Endothelial cell of umbilical vein (primary cell): ENCODE measurements at regions not wholly inside any gene's neighbourhood (a gene's known extent, or its start where the extent isn't known, plus 50 kb on each side); places are given as distances from the start of the nearest gene placed in this dataset.
"Not testable (repeated sequence)": the region's sequence is repeated elsewhere in the genome, so short reads cannot be mapped to it uniquely, and the experiment has no call there.

Experiments
- BruUV-seq: library from RNA; stranded (reverse); fragments of 400-500 nt; replicated peaks from 2 replicates; lab custom pipeline; 2021; lab: Mats Ljungman, UMichigan
- CTCF ChIA-PET: fragments of 300-600, 350-600 bp; sonication (Branson Sonifier 250); formaldehyde crosslinking; loops from one replicate; lab custom pipeline; 2021; ENCODE audit warnings: antibody characterized with exemption, inconsistent platforms; lab: Charles Lee
- POLR2A ChIA-PET: fragments of 300-600, 350-600 bp; sonication (Branson Sonifier 250); formaldehyde crosslinking; loops from one replicate; lab custom pipeline; 2021; ENCODE audit warnings: antibody characterized with exemption, inconsistent platforms; lab: Charles Lee
- DNase-seq: peaks from one replicate; pipeline ENCODE4 v3.0.0-alpha.2; 2011; ENCODE audit warnings: low read depth, low spot score
- FAIRE-seq: peaks from 2 replicates; lab custom pipeline; 2011; peaks lifted over from hg19 to GRCh38; lab: Jason Lieb, UNC
- H2AFZ ChIP-seq: 2 replicates; pipeline ENCODE4 v1.6.0; 2012; ENCODE audit warnings: low read depth, low read length, control low read depth, inconsistent platforms
- H3K27ac ChIP-seq: 2 replicates; pipeline ENCODE4 v1.5.1; 2011; ENCODE audit warnings: low read depth, mild to moderate bottlenecking, control low read depth, low read length, moderate library complexity; ENCODE audit not compliant: insufficient read depth
- H3K27me3 ChIP-seq, 2 experiments: 2 replicates each; pipeline versions ENCODE4 v1.6.0 to v1.6.1; 2011; ENCODE audit warnings: low read length in 2 of 2, mixed read lengths in 1 of 2; ENCODE audit not compliant: control insufficient read depth in 2 of 2, insufficient read depth in 2 of 2
- H3K36me3 ChIP-seq, 2 experiments: 2 replicates in 1 of 2; 3 replicates in 1 of 2; pipeline ENCODE4 v1.5.1; 2011; ENCODE audit warnings: low read length in 2 of 2, mild to moderate bottlenecking in 1 of 2, moderate library complexity in 1 of 2; ENCODE audit not compliant: control insufficient read depth in 2 of 2, insufficient read depth in 2 of 2; ENCODE audit errors: extremely low read depth in 1 of 2
- H3K4me1 ChIP-seq: 3 replicates; pipeline ENCODE4 v1.5.1; 2011; ENCODE audit warnings: mild to moderate bottlenecking, low read length; ENCODE audit not compliant: control insufficient read depth, insufficient read depth; ENCODE audit errors: extremely low read depth
- H3K4me2 ChIP-seq: 2 replicates; pipeline ENCODE4 v1.6.1; 2011; ENCODE audit warnings: low read length, control low read depth, mixed read lengths; ENCODE audit not compliant: insufficient read depth
- H3K4me3 ChIP-seq, 3 experiments: fragments of 200-600 bp in 1 of 3; sonication (generic), shearing (Covaris generic) in 1 of 3; replicated peaks in 1 of 3; 2 replicates each; pipeline ENCODE4 v1.5.1; 2011 to 2016; ENCODE audit warnings: control low read depth in 3 of 3, low read length in 3 of 3, mild to moderate bottlenecking in 2 of 3, inconsistent platforms in 1 of 3, low read depth in 1 of 3, moderate library complexity in 1 of 3; ENCODE audit not compliant: insufficient read depth in 1 of 3
- H3K79me2 ChIP-seq: 2 replicates; pipeline ENCODE4 v1.6.0; 2012; ENCODE audit warnings: low read length, inconsistent platforms; ENCODE audit not compliant: control insufficient read depth, insufficient read depth
- H3K9ac ChIP-seq: replicated peaks from 2 replicates; pipeline ENCODE3; 2011; ENCODE audit warnings: low read length, control low read depth; ENCODE audit not compliant: insufficient read depth; ENCODE audit errors: extremely low read depth
- H3K9me1 ChIP-seq: replicated peaks from 3 replicates; pipeline ENCODE4 v1.6.0; 2011; ENCODE audit warnings: mild to moderate bottlenecking, low read length; ENCODE audit not compliant: control insufficient read depth, insufficient read depth; ENCODE audit errors: extremely low read depth
- H3K9me3 ChIP-seq: replicated peaks from 2 replicates; pipeline ENCODE4 v1.5.1; 2012; ENCODE audit warnings: low read length, inconsistent platforms; ENCODE audit not compliant: control insufficient read depth, insufficient read depth
- H4K20me1 ChIP-seq: replicated peaks from 2 replicates; pipeline ENCODE3; 2011; ENCODE audit warnings: mild to moderate bottlenecking, low read length; ENCODE audit not compliant: control insufficient read depth, insufficient read depth; ENCODE audit errors: extremely low read depth
- CTCF ChIP-seq, 2 donors: IDR thresholded peaks; 1 replicate in 1 of 2; 2 replicates in 1 of 2; pipeline ENCODE4 v1.5.1; 2011; ENCODE audit warnings: low read length in 2 of 2, mild to moderate bottlenecking in 2 of 2, moderate library complexity in 2 of 2, control low read depth in 1 of 2, inconsistent platforms in 1 of 2, low read depth in 1 of 2; ENCODE audit not compliant: insufficient read depth in 1 of 2; ENCODE audit errors: extremely low read depth in 1 of 2
- FOS ChIP-seq: IDR thresholded peaks from 2 replicates; pipeline ENCODE4 v1.6.1; 2011; ENCODE audit warnings: mild to moderate bottlenecking, low read length, moderate library complexity, borderline replicate concordance; ENCODE audit not compliant: insufficient read depth
- POLR2A ChIP-seq: IDR thresholded peaks from 2 replicates; pipeline ENCODE4 v1.6.1; 2012; ENCODE audit warnings: low read depth, mild to moderate bottlenecking, control low read depth, low read length
- dilution Hi-C: fragments of 300-500 bp; cut with MboI; formaldehyde crosslinking; loops from one replicate; pipeline ENCODE4 v1.15.0; 2019; ENCODE audit warnings: low sequenced_read_pairs; ENCODE audit not compliant: extremely low pct_ligation_motif_present
- intact Hi-C: fragments of 100-400 bp; cut with micrococcal nuclease; formaldehyde crosslinking; loops from one replicate; pipeline ENCODE4 v1.10.0; 2022

- ChIA-PET POLR2A (no interaction called here), CTCF (no interaction called here)
- no peaks in the 10 kb centered on the region for H4K20me1 ChIP-seq
- dilution Hi-C loops, result no loop called here
- no peaks in the 10 kb centered on the region for H3K9me1 ChIP-seq
- TF ChIP-seq FOS (no peak), CTCF (IDR thresholded peaks at IDR 0.05; ENCODE audit: extremely low read depth in 1 of 2, insufficient read depth in 1 of 2, low read depth in 1 of 2, low read length in 2 of 2) (no peak), POLR2A (no peak)
- H3K4me2 ChIP-seq, result no peak overlapping the region
- intact Hi-C loops, result no loop called here
- no peak overlapping the region for H3K9ac ChIP-seq
- no peaks in the 10 kb centered on the region for H3K79me2 ChIP-seq
- H3K9me3 ChIP-seq, result no peaks in the 10 kb centered on the region
- DNase-seq (no peak), FAIRE-seq (no peak)
- H3K27me3 ChIP-seq, result no peaks in the 10 kb centered on the region
- H3K4me3 ChIP-seq, result no peak overlapping the region
- no peak overlapping the region for H2AFZ ChIP-seq
- no peaks in the 10 kb centered on the region for H3K36me3 ChIP-seq
- H3K4me1 ChIP-seq, result peaks cover 16% of the 10 kb centered on the region
- no peak overlapping the region for H3K27ac ChIP-seq
- no TSS peak for BruUV-seq
These were observed 528.1 kb downstream of the KIF20B start for GRCh38 chr10:90229486-90229885.

- H3K4me1 ChIP-seq, H3K9me1 ChIP-seq, H3K4me3 ChIP-seq, POLR2A ChIA-PET, H3K9me3 ChIP-seq, DNase-seq, intact Hi-C loops, H3K27me3 ChIP-seq, BruUV-seq, dilution Hi-C loops, H3K36me3 ChIP-seq, H3K79me2 ChIP-seq, H3K27ac ChIP-seq, H3K4me2 ChIP-seq, H4K20me1 ChIP-seq, H2AFZ ChIP-seq, FAIRE-seq, CTCF ChIA-PET, H3K9ac ChIP-seq: not testable (repeated sequence)
These were observed 532.4 kb downstream of the KIF20B start for GRCh38 chr10:90233805-90234204.
